AG09309 (cell line): ENCODE measurements at regions not wholly inside any gene's neighbourhood (a gene's known extent, or its start where the extent isn't known, plus 50 kb on each side); places are given as distances from the start of the nearest gene placed in this dataset.

Experiments
- DNase-seq: peaks from one replicate; pipeline ENCODE4 v3.0.0-alpha.2; 2010; ENCODE audit warnings: low read depth
- H3K4me3 ChIP-seq: 2 replicates; pipeline ENCODE4 v1.5.1; 2011; ENCODE audit warnings: mild to moderate bottlenecking, low read depth, low read length, moderate library complexity; ENCODE audit not compliant: control insufficient read depth
- TF ChIP-seq, protein P1 (sequence below): IDR thresholded peaks from 2 replicates; pipeline ENCODE4 v1.5.1; 2011; ENCODE audit warnings: mild to moderate bottlenecking, low read depth, low read length, inconsistent platforms; ENCODE audit not compliant: insufficient read depth, control insufficient read depth; ENCODE audit errors: missing control alignments

DNA sequence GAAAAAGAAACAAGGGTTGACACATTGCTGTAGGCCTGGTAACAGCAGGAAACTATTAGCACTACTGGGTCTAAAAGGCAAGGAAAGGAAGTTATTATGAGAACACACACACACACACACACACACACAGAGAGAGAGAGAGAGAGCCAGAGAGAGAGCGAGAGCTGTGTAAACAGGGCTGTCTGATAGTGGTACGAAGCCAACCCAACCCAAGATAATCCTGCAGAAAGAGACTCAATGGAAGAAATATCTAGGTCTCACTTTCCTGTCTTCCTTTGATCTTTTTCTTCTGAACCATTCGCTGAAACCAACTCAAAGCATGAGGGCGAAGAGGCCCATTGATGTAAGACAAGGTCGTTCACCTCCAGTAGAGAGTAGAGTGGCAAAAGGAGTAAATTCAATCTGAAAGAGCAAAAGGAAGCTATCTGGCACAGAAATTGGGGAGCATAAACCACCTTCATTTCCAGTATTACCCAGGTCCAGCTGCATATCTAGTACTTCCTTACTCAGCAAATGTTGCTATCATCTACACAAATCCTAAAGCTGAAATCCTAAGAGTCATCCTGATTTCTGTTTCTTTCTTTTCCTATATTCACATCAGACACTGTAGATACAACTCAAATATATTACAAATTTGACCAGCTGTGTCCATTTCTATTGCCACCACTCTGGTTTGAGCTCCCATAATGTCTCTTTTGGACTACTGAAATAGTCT, 110.2 kb downstream of the TMEM26 start:
- H3K4me3 ChIP-seq: no peak overlapping the region
- TF ChIP-seq, protein P1, sequence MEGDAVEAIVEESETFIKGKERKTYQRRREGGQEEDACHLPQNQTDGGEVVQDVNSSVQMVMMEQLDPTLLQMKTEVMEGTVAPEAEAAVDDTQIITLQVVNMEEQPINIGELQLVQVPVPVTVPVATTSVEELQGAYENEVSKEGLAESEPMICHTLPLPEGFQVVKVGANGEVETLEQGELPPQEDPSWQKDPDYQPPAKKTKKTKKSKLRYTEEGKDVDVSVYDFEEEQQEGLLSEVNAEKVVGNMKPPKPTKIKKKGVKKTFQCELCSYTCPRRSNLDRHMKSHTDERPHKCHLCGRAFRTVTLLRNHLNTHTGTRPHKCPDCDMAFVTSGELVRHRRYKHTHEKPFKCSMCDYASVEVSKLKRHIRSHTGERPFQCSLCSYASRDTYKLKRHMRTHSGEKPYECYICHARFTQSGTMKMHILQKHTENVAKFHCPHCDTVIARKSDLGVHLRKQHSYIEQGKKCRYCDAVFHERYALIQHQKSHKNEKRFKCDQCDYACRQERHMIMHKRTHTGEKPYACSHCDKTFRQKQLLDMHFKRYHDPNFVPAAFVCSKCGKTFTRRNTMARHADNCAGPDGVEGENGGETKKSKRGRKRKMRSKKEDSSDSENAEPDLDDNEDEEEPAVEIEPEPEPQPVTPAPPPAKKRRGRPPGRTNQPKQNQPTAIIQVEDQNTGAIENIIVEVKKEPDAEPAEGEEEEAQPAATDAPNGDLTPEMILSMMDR: no peak
- no peak for DNase-seq

DNA sequence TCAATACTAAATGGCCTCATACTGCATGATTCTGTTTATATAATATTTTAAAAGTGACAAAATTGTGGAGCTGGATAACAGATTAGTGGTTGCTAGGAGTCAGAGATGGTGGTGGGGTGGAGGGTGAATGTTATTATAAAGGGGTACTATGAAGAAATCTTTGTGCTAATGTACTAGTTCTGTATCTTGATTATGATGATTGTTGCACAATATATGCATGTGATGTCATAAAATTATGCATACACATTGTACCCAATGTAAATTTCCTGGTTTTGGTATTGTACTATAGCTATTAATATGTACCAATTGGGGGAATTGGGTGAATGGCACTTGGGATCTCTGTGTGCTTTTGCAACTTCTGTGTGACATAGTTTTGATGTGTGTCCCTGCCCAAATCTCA, 112.2 kb downstream of the TMEM26 start:
- TF ChIP-seq, protein P1: no peak
- DNase-seq: no peak
- H3K4me3 ChIP-seq: no peak overlapping the region

DNA sequence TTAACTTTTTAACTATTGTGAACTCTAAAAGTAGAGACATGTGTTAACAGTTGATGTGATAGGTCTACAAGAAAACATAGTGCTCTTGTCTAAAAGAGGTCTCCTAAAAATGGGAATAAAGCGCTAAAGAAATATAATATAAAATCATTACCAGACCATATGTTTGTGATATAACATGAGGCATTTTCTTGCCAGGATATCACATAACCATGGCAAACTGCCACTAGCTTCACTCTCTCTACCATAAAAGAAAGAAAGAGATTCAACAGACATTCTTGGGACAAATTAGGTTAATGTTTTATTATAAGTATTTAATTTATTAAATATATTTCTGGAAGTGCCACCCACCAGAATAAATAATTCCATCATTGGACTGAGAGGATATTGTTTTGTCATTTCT, 115.0 kb downstream of the TMEM26 start:
- TF ChIP-seq, protein P1: no peak
- H3K4me3 ChIP-seq: no peak overlapping the region
- no peak for DNase-seq

DNA sequence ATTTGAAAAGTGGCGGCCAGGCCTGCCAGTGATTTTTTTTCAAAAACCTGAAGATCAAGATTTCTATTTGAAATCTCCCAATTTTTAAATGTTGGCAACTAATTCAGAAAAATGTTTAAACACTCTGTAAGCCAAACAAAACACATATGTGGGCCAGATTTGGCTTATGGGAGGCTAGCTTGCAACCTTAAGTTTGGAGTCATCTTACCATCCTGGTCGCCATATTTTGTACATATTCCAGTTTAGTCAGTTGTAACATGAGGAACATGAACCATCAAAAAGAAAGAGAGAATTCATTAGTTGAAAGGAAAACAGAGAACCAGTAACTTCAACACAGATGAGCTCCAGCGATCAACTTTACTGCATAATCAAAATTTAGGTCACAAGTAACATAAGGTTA, 115.4 kb downstream of the TMEM26 start:
- TF ChIP-seq, protein P1: no peak
- no peak overlapping the region for H3K4me3 ChIP-seq
- no peak for DNase-seq

DNA sequence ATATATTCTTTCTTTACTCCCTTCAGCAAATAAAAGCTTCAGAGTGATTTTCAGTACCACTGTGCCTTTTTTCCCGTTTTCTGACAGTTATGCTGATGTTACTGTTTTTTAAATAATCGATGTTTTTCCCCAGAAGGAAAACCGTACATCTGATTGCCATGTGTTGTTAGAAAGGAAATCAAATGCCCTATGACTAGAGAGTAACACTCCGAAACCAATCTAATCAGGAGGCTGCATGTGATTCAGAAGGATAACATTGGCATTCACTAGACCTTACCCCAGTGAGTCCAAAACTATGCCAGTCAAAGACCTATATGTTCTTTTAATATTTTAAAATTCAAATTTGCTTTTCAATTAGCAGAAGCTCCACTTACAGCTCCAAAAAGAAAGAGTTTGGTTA, 116.3 kb downstream of the TMEM26 start:
- no peak for DNase-seq
- H3K4me3 ChIP-seq: no peak overlapping the region
- TF ChIP-seq, protein P1: no peak

DNA sequence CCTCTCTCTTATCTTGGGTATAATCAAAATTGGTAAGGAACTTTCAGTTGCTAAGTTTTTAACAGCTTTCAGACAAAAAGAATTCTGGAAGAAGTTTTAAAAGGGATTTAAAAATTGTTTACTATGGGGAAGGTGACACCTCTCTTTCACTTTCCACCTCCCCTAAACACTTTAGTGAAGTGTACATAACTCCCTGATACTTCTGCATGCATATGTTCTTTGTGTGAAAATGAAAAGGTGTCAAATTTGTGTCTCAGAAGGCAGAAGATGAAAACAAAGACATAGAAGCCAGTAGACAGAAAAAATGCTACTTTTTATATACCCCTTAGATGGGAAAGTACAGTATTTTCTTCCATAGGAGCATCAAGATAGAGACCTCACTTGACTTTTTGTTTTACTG, 117.8 kb downstream of the TMEM26 start:
- no peak for DNase-seq
- TF ChIP-seq, protein P1: no peak
- no peak overlapping the region for H3K4me3 ChIP-seq
